ENCODE measurements at regions not wholly inside any gene's neighbourhood (a gene's known extent, or its start where the extent isn't known, plus 50 kb on each side); places are given as distances from the start of the nearest gene placed in this dataset.
"Not testable (repeated sequence)": the region's sequence is repeated elsewhere in the genome, so short reads cannot be mapped to it uniquely, and the experiment has no call there.

DNA sequence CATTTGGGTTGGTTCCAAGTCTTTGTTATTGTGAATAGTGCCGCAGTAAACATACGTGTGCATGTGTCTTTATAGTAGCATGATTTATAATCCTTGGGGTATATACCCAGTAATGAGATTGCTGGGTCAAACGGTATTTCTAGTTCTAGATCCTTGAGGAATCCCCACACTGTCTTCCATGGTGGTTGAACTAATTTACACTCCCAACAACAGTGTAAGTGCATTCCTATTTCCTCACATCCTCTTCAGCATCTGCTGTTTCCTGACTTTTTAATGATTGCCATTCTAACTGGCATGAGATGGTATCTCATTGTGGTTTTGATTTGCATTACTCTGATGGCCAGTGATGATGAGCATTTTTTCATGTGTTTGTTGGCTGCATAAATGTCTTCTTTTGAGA is 580.3 kb upstream of the CLINT1 start:
- not testable (repeated sequence) for DNase-seq (ENCODE audit: low spot score)

DNA sequence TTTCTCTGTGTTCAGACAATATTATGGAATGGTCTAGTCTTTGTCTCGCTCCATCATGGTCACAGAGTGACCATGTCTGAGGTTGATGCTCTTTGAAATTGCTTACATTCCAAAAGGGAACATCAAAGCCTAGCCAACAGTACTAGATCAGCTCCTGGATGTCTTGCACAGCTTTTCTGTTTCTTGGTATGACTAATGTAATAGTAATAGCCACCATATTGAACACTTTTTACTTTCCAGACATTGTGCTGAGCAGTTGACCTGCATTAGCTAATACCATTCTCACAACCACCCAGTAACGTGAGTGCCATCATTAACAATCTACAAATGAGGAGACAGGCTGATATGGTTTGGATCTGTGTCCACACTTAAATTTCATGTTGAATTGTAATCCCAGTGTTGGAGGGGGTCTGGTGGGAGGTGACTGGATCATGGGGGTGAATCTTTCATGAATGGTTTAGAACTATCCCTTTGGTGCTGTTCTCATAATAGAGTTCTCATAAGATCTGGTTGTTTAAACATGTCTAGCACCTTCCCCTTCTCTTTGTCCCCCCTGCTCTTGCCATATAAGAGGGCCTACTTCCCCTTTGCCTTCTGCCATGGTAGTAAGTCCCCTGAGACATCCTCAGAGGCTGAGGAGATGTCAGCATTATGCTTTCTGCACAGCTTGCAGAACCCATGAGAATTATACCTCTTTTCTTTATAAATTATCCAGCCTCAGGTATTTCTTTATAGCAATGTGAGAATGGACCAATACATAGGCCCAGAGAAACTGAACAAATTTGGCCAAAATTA is 577.5 kb upstream of the CLINT1 start:
- DNase-seq (ENCODE audit: low spot score) = no peak

- no peak for DNase-seq (ENCODE audit: low spot score)
Observed at GRCh38 chr5:158435161-158435616, 576.2 kb upstream of the CLINT1 start.

GRCh38 chr5:158434749-158435148 is 575.8 kb upstream of the CLINT1 start:
- no peak for DNase-seq (ENCODE audit: low spot score)

- no peak for DNase-seq (ENCODE audit: low spot score)
Observed at GRCh38 chr5:158433634-158434033, 574.7 kb upstream of the CLINT1 start.

DNA sequence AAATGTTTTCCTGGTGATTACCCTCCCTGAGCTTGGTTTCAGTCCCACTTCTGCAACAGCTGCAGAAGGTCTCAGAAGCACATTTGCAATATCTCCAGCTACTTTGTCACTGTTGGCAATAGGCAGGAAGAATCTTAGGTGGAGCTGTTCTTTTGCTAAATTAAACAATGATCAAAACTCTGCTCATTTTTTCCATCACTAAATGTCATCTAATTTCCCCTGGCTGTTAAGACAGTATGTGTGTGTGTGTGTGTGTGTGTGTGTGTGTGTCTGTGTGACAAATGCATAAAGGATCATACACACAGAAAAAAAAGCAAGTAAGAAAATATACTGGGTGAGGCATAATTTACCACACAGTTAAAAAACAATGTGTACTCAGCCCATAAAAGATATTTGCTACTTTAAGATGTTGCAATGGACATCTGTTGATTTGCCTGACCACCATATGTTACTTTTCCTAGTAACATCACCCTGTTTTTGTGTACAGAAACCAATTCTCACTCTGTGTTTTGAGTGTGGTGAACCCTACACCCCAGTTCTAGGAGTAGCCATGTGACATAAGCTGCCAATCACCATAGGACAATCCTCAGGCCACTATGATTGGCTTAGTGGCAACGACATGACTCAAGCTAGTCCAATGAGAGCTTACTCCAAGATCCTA is 572.6 kb upstream of the CLINT1 start:
- DNase-seq (ENCODE audit: low spot score) = no peak

GRCh38 chr5:158430798-158431167 is 571.8 kb upstream of the CLINT1 start:
- DNase-seq (ENCODE audit: low spot score) = no peak

GRCh38 chr5:158430166-158430797 is 571.3 kb upstream of the CLINT1 start:
- DNase-seq (ENCODE audit: low spot score) = no peak

DNA sequence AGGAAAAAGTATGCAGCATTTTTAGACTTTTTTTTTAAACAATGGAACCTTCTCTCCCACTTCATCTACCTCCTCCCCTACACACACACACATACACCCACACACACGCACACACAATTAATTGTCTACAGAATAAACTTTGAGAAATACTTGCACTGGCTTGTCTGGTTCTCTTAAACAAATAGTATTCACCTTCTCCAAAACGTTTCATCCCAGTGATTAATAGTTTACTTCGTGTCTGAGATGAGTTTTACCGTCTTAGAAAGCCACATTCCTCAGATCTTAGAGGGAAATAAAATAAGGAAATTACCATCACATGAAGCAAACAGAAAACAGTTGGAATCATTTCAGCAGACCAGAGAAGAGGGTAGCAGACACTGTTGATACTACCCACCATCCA is 570.6 kb upstream of the CLINT1 start:
- no peak for DNase-seq (ENCODE audit: low spot score)

GRCh38 chr5:158423623-158424200 is 564.8 kb upstream of the CLINT1 start:
- no peak for DNase-seq (ENCODE audit: low spot score)

- no peak for DNase-seq (ENCODE audit: low spot score)
Observed at GRCh38 chr5:158422653-158423515, 563.9 kb upstream of the CLINT1 start.

- no peak for DNase-seq (ENCODE audit: low spot score)
Observed at GRCh38 chr5:158421319-158421718, 562.4 kb upstream of the CLINT1 start.

GRCh38 chr5:158419186-158419585 is 560.2 kb upstream of the CLINT1 start:
- DNase-seq (ENCODE audit: low spot score) = no peak

DNA sequence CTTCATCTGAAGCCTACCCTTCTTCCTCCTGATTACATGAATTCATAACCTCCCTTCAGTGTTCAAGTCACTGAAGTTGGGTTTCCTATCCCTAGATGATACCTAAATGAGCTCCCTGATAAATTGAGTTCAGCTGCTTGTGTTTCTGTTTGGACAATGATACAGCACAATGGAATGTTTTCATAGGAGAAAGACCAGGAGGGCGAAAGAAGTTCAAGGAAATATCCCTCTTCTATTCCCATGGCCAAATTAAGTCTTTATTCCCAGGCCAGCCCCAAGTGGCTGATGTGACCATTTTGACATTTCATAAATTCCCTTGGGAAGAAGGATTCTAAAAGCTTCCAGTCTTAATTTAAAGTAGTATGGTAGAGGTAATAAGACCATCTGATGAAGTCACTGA is 555.8 kb upstream of the CLINT1 start:
- no peak for DNase-seq (ENCODE audit: low spot score)

DNA sequence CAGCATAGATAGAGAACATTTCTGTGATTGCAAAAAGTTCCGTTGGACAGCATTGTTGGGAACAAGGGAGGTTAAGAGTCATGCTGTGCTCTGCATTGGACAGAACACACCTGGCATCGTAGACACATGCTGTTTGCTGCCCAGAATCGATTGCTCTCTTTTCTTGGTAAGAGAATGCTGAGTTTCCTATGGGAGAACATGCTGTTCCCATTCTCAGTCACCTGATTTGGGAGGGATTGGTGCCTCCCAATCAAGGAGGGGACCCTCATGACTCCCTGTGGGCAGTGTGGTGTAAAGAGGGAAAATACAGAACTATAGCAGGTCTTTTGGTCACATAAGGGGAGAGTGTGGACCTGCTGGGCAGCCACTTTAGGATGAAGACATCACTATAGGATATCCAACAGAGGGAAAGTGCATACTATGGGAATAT is 555.4 kb upstream of the CLINT1 start:
- no peak for DNase-seq (ENCODE audit: low spot score)

GRCh38 chr5:158413122-158413680 is 554.3 kb upstream of the CLINT1 start:
- no peak for DNase-seq (ENCODE audit: low spot score)

DNA sequence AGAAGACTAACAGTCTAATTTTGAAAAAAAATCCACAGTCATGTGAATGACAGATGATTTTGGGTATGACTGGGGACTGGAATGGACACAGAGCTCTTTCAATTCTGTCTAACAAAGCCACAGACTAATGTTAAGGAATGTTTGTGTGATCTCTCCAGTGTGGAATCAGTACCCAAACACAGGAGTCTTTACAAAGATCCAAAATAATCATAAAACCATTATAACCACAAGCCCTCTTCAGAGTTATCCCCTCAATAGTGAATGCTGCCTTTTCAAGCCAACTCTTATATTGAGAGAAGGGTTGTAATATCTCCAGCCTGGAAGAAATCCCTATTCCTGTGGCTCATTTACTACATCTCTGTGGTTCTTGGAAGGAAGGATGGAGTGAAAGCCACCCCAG is 552.0 kb upstream of the CLINT1 start:
- no peak for DNase-seq (ENCODE audit: low spot score)

GRCh38 chr5:158409507-158409906 is 550.6 kb upstream of the CLINT1 start:
- no peak for DNase-seq (ENCODE audit: low spot score)

GRCh38 chr5:158407824-158408195 is 548.9 kb upstream of the CLINT1 start:
- DNase-seq (ENCODE audit: low spot score) = no peak

DNA sequence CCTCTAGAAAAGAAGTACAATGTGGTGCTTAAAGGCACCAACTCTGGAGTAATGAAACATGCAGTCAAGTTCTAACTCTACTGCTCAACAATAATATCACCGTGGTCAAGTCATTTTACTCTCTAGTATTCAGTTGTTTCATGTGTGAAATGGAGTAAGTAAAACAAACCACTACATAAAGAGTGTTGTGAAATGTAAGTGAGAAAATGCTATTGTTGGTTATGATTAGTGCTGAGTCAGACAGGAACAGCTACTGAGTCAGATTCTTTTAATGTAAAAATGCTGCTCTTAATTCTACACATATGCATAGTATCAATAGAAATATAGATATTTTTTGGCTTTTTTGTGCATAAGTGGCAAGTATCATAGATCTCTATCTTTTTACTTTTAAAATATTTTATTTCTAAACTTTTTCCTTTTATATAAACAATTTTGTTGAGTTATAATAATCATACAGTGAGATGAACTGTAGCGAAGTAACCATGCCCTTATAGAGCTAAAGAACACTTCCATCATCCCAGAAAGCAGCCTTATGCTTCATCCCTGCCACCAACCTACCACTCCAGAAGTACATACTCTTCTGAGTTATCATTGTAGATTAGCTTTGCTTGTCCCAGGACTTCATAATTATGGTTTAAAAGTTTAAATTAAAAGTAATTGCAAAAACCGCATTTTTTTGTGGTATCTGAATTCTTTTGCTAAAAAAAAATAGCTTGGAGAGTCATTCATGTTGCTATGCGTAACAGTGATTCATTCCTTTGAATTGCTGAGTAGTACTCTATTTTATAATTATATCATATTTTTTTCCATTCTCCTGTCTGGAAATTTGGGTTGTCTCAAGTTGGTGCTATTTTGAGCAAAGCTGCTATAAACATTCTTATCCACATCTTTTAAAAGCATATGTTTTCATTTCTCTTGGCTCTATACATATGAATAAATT is 548.2 kb upstream of the CLINT1 start:
- DNase-seq (ENCODE audit: low spot score) = no peak

Measured in HuH-7 (cell line).